Parathyroid adenoma (tissue), 2 donors: ENCODE measurements at regions not wholly inside any gene's neighbourhood (a gene's known extent, or its start where the extent isn't known, plus 50 kb on each side); places are given as distances from the start of the nearest gene placed in this dataset.

ENCODE experiments used
- H2AFZ ChIP-seq: fragments of 300-600 bp; sonication (generic); one replicate; pipeline ENCODE4 v1.7.0; 2017; ENCODE audit warnings: antibody characterized with exemption, mild to moderate bottlenecking
- H3K27ac ChIP-seq: fragments of 300-600 bp; sonication (generic); one replicate; pipeline ENCODE4 v1.7.0; 2017
- H3K27me3 ChIP-seq: fragments of 300-600 bp; sonication (generic); one replicate; pipeline ENCODE4 v1.7.0; 2017; ENCODE audit warnings: low read length; ENCODE audit not compliant: control insufficient read depth, insufficient read depth
- H3K36me3 ChIP-seq: fragments of 300-600 bp; sonication (generic); one replicate; pipeline ENCODE4 v1.7.0; 2017; ENCODE audit warnings: low read length; ENCODE audit not compliant: control insufficient read depth, insufficient read depth
- H3K4me1 ChIP-seq: fragments of 300-600 bp; sonication (generic); one replicate; pipeline ENCODE4 v1.7.0; 2017; ENCODE audit warnings: control low read depth
- H3K4me2 ChIP-seq: fragments of 300-600 bp; sonication (generic); one replicate; pipeline ENCODE4 v1.7.0; 2017; ENCODE audit warnings: low read length
- H3K4me3 ChIP-seq: fragments of 300-600 bp; sonication (generic); one replicate; pipeline ENCODE4 v1.7.0; 2017; ENCODE audit warnings: low read depth, low read length
- H3K79me2 ChIP-seq: fragments of 300-600 bp; sonication (generic); one replicate; pipeline ENCODE4 v1.7.0; 2017; ENCODE audit warnings: control low read depth
- H3K9ac ChIP-seq: fragments of 300-600 bp; sonication (generic); one replicate; pipeline ENCODE4 v1.7.0; 2017; ENCODE audit warnings: mild to moderate bottlenecking
- H3K9me3 ChIP-seq: fragments of 300-600 bp; sonication (generic); one replicate; pipeline ENCODE4 v1.7.0; 2017; ENCODE audit warnings: low read length; ENCODE audit not compliant: control insufficient read depth
- CTCF ChIP-seq: fragments of 300-600 bp; sonication (generic); IDR thresholded peaks from one replicate; pipeline ENCODE4 v1.7.0; 2017; ENCODE audit warnings: antibody characterized with exemption, mild to moderate bottlenecking
- donor health status: primary hyperparathyroidism.

DNA sequence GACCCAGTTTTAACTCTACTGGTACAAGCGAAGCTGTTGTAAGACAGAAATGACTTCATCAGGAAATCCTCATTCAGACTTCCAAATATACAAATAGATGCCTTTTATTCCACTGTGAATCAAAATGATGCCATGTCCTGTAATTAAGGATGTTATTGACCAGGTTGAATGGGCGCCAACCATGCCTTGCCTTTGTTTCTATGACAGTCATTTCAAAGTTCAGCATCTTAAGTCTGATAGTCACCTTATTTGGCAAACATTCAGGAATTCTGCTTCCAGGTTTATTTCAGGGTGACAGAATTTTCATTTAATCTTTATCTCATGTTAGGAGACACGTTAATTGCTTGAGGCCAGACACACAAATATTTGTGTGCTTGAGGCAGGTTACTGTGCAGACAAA is 592.8 kb upstream of the JAG1 start:
- Histone ChIP-seq H3K9ac (no peak overlapping the region), H3K79me2 (no peaks in the 10 kb centered on the region), H3K27ac (no peak overlapping the region), H3K9me3 (no peaks in the 10 kb centered on the region), H3K4me1 (no peaks in the 10 kb centered on the region), H3K4me3 (no peak overlapping the region), H3K36me3 (no peaks in the 10 kb centered on the region), H3K27me3 (no peaks in the 10 kb centered on the region), H2AFZ (no peak overlapping the region), H3K4me2 (no peak overlapping the region)
- no peak for TF ChIP-seq CTCF

DNA sequence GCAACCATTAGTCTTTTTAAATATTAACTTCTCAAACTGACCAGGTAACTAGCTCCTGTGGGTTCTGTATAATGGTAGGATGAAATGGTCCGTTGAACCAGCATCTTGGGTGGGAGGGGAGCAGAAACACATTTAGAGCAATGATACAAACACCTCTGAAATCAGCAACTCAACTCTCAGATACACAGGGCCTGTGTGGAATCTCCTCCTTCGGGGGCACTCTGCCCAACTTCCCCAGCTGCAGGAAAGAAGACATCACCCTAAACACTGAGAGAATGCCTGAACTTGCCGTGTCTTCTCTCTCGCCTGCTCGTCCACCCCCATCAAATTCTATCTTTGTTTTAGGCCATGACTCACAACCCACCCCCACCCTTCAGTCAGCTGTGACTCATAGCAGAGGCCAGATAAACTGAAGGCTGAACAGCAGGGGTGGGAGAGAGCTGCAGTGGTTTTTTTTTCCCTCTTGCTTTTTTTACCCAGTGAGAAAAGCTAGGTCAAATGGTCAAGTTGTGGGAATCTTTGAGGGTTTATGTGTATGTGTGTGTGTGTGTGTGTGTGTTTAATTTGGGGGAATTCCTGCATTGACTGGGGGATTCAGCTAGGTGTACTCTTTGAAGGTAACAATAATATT is 593.4 kb upstream of the JAG1 start:
- Histone ChIP-seq H3K9ac (no peak overlapping the region), H3K4me2 (no peak overlapping the region), H3K36me3 (no peaks in the 10 kb centered on the region), H3K27ac (no peak overlapping the region), H3K9me3 (no peaks in the 10 kb centered on the region), H3K4me3 (no peak overlapping the region), H3K4me1 (no peaks in the 10 kb centered on the region), H2AFZ (no peak overlapping the region), H3K79me2 (no peaks in the 10 kb centered on the region), H3K27me3 (no peaks in the 10 kb centered on the region)
- TF ChIP-seq CTCF = no peak

GRCh38 chr20:11267762-11268335 is 594.0 kb upstream of the JAG1 start:
- H2AFZ ChIP-seq = no peak overlapping the region
- no peaks in the 10 kb centered on the region for H3K4me1 ChIP-seq
- no peaks in the 10 kb centered on the region for H3K9me3 ChIP-seq
- H3K27ac ChIP-seq = no peak overlapping the region
- H3K27me3 ChIP-seq = no peaks in the 10 kb centered on the region
- no peaks in the 10 kb centered on the region for H3K79me2 ChIP-seq
- no peak for TF ChIP-seq CTCF
- no peak overlapping the region for H3K4me2 ChIP-seq
- no peaks in the 10 kb centered on the region for H3K36me3 ChIP-seq
- no peak overlapping the region for H3K9ac ChIP-seq
- H3K4me3 ChIP-seq = no peak overlapping the region

DNA sequence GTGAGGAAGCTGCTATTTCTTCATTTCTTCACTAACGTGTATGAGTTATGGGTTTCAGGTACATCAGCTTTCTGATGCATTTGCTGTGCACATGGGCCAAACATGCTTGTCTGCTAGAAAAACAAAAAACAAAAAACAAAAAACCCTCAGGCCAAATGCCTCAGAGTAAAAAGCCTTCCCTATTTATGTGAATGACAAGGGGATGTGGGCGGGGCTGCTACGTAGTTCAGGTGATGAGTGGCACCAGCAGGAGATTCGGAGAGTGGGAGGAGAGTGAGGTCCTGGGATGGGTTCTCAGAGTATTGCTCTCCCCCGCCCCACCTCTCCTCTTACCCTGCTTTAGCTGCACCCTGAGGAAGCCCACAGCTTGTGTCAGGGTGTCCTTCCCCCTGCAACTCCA is 596.8 kb upstream of the JAG1 start:
- no peak overlapping the region for H3K27ac ChIP-seq
- H2AFZ ChIP-seq = no peak overlapping the region
- H3K79me2 ChIP-seq = no peaks in the 10 kb centered on the region
- H3K27me3 ChIP-seq = no peaks in the 10 kb centered on the region
- H3K36me3 ChIP-seq = no peaks in the 10 kb centered on the region
- no peak for TF ChIP-seq CTCF
- no peak overlapping the region for H3K4me3 ChIP-seq
- H3K4me1 ChIP-seq = no peaks in the 10 kb centered on the region
- H3K9ac ChIP-seq = no peak overlapping the region
- no peaks in the 10 kb centered on the region for H3K9me3 ChIP-seq
- no peak overlapping the region for H3K4me2 ChIP-seq

- no peak overlapping the region for H3K9ac ChIP-seq
- TF ChIP-seq CTCF = no peak
- H2AFZ ChIP-seq = no peak overlapping the region
- H3K27ac ChIP-seq = no peak overlapping the region
- H3K27me3 ChIP-seq = no peaks in the 10 kb centered on the region
- no peak overlapping the region for H3K4me3 ChIP-seq
- H3K4me2 ChIP-seq = no peak overlapping the region
- H3K9me3 ChIP-seq = no peaks in the 10 kb centered on the region
- H3K36me3 ChIP-seq = no peaks in the 10 kb centered on the region
- no peaks in the 10 kb centered on the region for H3K4me1 ChIP-seq
- no peaks in the 10 kb centered on the region for H3K79me2 ChIP-seq
These were observed 597.5 kb upstream of the JAG1 start for GRCh38 chr20:11271319-11271718.
